GM18498 (cell line): ENCODE measurements at regions not wholly inside any gene's neighbourhood (a gene's known extent, or its start where the extent isn't known, plus 50 kb on each side); places are given as distances from the start of the nearest gene placed in this dataset.

Source experiments
- ATAC-seq: cut with Tn5 transposase; IDR thresholded peaks from one replicate; pipeline ENCODE4 v1.9.1; 2021; ENCODE audit warnings: mild to moderate bottlenecking, moderate library complexity; ENCODE audit not compliant: unreplicated experiment

DNA sequence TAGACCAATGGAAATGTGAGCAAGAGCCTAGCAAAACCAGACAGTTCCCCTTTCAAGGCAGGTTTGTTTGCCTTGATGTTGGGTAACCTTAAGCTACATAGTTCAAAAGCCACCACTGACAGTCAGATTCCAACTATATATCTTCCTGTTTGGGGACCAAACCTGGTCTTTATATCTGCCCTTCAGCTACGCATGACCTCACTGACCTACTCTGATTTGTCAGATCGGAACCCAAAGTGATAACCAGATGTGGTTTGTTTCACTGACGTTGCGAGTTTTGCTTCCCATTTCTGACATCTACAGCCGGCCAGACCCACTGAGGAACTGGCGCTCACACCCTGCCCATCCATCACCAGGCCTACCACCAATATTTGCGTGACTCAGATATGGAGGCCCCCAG is 361.1 kb upstream of the CHRM3 start:
- no peak for ATAC-seq

DNA sequence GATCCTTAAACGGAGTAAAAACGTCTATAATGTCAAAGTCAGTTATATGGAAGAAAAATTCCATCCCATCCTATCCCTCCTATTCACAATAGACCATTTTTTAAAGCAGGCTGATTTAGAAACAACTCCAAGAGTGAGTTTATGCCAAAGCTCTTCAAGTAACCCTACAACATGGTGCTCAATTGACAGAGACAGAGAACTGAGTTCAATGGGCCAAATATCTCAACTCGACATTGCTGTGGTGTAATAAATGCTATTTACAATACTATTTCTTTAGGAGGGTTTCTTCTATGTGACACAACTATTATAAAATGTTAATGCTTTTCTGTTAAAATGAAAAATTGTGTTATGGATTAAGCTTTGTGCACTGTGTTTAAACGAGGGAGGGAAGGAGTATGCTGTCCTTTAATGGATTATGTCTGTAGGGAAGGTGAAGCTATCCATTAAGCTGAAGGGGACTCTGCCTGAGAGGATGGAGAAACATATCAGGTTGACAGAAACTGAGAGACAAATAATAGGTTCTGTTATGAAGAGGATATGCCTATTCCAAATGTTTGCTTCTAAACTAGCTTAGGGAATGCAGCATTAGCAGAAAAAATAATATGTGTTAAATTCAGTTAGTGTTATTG is 362.5 kb upstream of the CHRM3 start:
- no peak for ATAC-seq

DNA sequence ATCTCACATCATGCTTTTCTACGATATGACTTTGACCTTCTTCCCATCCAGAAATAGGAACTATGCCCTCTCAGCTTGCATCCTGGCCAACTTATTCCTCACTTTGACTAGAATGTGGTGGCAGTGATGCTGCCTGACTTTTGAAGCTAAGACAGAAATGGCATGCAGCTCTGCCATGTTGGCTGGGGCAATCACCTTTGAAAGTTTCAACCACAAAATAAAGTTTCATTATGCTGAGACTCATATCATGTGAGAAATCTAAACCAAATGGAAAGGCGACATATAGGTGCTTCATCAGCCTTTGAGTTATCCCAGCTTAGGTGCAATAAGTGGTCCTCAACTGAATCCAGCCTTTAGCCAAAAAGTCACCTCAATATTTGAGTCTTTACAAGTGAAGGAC is 370.0 kb upstream of the CHRM3 start:
- no peak for ATAC-seq

- no peak for ATAC-seq
Observed at GRCh38 chr1:239011382-239011781, 375.0 kb upstream of the CHRM3 start.

GRCh38 chr1:239008568-239008967 is 377.8 kb upstream of the CHRM3 start:
- no peak for ATAC-seq

DNA sequence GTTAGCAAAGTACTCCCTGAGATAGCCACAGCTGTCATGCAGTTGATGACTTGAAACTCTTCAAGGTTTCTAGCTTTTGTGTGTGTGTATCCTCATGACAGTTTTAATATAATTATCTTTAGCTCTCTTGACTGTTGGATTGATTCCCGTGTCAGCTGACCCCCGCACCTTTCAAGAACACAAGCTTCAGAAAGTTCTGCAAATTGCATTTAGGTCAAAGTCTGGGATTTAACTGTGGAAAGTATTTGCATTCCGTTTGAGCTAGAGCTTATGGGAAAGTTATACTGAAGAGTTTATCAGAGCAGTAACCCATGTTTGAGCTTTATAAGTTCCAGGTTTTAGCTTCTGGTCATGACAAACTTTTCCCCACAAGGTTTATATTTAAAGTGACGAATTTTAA is 380.1 kb upstream of the CHRM3 start:
- no peak for ATAC-seq

DNA sequence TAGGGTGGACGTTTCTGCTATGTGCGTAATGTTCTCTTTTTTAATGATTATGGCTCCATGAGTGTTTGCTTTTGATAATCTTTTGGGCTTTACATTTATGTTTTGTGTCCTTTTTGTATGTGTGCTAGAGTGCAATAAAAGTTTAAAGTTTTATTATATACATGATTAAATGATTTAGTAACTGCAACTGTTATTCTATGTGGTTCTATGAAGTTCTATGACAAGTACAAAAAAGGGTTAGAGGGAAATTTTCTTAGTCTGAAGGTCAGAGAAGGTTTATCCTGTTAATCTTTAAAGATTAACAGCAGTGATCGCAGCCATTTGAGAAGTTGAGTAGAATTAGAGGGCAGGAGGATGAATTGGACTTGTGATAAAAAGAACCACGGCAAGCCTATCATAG is 386.4 kb upstream of the CHRM3 start:
- ATAC-seq = no peak

DNA sequence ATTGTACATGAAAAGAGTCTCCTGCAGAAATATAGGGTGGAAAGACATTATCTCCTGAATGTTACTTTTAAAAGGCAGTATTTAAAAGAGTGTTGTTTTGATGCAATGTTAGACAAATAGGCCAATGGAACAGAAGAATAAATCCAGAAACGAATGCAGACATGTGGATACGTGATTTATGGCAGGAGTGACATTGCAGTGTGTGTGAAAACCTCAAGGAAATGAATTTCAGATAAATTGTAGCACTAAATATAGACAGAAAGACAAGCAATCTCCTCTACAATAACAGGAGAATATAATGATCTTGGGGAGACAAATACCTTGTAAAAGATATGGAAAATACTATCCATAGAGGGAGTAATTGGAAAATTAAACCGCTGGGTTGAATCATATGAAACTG is 387.8 kb upstream of the CHRM3 start:
- no peak for ATAC-seq

DNA sequence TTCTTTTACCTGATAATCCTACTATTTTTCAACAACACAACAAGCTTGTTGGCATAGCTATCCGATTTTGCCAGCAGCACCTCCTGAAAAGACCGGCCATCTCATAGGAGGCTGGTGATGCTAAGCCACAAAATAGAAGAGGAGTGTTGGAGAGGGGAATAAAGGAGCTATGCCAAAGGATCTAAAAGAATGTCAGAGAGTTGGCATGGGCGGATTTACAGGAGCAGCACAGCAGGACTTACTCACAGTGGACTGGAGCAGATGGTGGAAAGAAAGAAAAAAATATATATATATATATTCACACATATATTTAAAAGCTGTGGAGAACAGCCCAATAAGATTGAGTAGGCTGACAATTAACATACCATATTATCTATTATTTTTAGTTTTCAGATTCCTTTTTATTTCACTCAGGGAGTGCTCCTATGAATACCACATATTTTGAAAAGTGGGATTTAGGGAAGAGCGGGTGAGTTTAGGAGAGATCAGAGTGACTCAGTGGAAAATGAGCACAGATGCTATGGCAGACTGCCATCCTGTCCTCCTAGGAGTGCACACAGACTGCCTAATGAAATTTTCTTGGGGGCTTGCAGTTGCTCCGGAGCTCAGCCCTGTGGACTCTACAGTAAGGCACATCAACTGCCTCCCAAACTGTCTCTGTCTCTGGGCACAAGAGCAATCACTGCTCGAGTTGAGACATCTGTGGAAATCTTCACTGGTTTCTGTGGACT is 394.4 kb upstream of the CHRM3 start:
- no peak for ATAC-seq

- no peak for ATAC-seq
Observed at GRCh38 chr1:238985312-238985711, 401.1 kb upstream of the CHRM3 start.

DNA sequence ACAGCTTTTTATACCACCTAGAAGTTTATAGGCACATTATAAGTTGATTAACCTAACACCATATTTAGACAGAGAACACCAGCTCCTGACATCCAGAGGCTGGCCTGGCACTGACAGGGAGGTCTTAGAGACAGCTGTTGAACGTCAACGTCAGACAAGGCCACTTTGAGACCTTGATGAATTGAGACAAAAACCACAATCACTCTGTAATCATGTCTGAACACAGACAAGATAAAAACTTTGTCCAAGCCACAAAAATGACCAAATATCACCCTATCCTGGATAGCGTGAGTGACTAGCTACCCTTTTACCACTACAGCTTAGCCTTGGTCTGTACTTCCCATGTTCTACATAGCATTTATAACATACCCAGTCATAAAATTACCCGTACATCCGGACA is 403.6 kb upstream of the CHRM3 start:
- ATAC-seq = no peak

DNA sequence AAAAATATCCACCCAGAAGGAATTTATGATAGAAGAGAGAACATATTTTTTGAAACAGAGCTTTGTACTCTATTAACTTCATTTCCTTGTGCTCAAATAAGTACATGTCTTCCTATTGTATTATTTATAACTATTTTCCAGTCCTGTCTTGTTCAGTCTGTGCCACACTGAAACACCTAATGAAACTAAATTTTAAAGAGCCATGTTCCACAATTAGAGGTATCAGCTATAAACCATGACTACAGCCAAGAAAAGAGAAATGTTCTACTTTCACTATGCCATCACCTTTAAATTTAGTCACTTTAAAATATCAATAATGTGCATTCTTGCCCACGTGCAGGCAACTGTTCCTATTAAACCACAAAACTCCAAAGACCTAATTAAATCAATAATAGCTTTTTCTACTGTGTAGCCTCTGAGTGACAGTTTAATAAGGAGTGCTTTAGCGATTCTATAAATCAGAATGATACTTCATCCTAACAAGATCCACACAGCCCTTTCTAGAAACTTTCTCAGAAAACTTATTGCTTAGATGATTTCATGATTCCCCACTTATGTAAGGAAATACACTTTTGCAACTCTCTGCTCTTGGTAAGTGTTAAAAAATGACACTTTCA is 404.9 kb upstream of the CHRM3 start:
- ATAC-seq = no peak

DNA sequence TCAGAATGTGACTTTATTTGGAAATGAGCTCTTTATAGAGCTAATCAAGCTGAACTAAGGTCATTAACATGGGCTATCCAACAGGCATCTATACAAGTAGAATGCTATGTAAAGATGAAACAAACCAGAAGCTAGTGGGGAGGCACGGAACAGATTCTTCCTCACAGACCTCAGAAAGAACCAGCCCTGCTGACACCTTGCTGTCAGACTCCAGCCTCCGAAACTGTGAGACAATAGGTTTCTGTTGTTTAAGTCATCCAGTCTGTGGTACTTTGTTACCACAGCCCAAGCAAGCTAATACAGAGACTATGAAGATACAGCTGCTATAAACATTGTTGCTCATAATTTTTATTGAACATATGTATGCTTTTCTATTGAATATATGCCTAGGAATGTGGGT is 406.3 kb upstream of the CHRM3 start:
- no peak for ATAC-seq

DNA sequence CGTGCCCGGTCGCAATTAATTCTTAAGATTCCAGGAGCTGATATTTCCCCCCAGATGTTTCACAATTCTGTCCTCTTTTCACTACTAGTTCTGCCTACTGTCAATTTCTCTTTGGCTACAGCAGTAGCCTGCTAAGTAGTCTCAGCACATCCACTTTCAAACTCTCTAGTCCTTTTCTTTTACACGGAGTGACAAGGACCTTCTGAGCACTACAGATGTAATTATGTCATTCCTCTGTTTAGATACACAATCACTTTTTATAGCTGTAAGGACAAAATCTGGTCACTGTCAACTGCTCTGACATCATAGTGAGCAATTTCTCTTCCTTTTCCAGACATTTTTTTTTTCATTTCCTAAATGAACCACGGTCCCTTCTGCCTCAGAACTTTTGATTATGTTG is 421.7 kb upstream of the CHRM3 start:
- no peak for ATAC-seq

GRCh38 chr1:238962941-238963340 is 423.4 kb upstream of the CHRM3 start:
- no peak for ATAC-seq

GRCh38 chr1:238961790-238962189 is 424.6 kb upstream of the CHRM3 start:
- ATAC-seq = no peak

DNA sequence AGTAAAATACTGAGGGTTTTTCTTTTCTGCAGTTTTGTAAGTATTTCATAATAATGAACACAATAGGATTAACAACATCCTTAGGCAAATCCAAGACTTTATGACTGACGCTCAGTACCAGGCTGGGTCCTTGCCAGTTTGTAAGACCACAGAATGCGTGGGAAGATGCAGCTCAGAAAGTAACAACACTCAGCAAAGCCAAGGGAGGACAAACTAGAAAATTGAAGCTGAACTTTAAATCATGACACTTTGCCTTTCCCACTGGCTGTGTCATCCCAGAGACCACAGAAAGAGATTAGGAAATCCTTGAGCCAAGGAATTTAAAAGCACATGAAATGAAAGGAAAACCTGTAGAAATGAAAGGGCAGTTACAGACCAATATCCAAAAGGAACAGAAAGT is 426.3 kb upstream of the CHRM3 start:
- ATAC-seq = no peak

GRCh38 chr1:238955934-238956333 is 430.4 kb upstream of the CHRM3 start:
- no peak for ATAC-seq

DNA sequence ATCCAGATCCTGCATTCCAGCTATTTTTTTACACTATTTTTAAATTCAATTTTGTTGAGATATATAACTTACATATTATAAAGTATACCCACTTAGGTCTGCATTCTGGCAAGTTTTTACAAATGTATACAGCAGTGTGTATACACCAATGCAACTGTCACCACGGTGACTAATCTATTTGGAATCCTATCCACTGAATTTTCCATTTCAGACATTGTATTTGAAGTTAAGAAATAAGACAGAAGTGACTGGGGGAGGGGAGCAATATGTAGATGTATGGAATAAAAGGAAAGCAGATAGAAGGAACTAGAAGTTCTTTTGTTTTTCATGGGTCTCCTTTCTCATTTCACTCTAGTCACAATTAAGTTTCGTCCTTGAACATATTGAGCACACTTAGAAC is 431.5 kb upstream of the CHRM3 start:
- ATAC-seq = no peak

- ATAC-seq = no peak
Observed at GRCh38 chr1:238953448-238954010, 432.8 kb upstream of the CHRM3 start.

DNA sequence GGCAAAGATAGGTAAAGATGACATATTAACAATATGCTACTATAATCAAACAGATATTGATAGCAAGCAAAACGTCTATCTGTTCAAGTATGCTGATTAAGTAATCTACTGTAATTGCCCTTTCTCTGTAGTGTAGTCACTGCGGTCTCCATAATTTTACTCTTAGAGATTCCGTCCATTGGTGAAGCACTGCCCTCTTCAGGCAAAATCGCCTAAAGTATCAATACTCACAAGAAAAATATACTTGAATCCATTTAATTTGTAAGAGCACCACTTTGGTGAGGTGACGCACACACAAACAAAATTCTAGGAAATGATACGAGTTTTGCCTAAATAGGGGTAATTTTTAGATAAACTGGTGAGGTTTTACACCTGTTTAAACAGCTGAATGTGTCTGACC is 434.6 kb upstream of the CHRM3 start:
- ATAC-seq = no peak

DNA sequence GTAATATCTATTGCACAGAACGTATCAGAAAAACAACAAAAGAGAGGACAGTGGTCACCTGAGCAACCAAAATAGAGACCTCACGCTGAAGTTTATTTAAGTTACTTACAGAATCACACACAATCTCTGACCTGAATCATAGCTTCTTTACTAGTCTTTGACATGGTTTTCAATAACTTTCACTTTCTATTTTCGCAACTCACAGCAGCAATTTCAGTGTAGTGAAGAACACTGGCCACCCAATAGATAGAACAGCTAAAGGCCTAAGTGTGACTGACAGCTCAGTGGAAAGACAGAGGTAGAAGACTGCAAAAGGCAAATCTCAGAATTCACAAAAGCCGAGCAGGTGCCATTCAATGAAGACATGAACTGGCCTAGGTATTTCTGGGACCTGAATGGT is 435.6 kb upstream of the CHRM3 start:
- no peak for ATAC-seq
